ENCODE measurements at regions not wholly inside any gene's neighbourhood (a gene's known extent, or its start where the extent isn't known, plus 50 kb on each side); places are given as distances from the start of the nearest gene placed in this dataset.

DNA sequence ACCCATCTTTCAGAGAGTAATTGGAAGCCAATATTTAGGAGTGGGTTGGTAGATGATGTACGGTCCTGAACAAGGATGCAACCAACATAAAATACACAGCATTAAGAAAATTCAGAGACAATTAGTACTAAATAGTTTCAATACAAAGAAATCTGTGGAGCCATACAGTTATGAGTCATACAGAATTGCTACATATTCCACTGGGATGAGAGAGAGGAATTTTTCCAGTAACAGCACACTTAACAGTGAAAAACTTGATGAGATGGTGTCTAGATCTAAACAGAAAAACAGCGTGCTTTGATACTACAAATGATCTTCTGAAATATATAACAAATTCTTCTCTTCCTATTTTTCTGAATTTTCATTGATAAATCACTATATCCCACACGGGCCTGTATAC is 1999.3 kb upstream of the CDH9 start:
- H3K9me3 ChIP-seq (ENCODE audit: control insufficient read depth in 1 of 2, low read length in 2 of 2), result no peaks in the 10 kb centered on the region
- no peak overlapping the region for H3K4me3 ChIP-seq (ENCODE audit: low read depth in 1 of 2, low read length in 2 of 2)
- no peak overlapping the region for H3K27ac ChIP-seq (ENCODE audit: low read length)
- no peaks in the 10 kb centered on the region for H3K36me3 ChIP-seq (ENCODE audit: control insufficient read depth in 1 of 2, insufficient read depth in 2 of 2, low read length in 2 of 2)
- H3K4me1 ChIP-seq (ENCODE audit: control insufficient read depth in 1 of 2, insufficient read depth in 2 of 2, low read length in 2 of 2), result no peaks in the 10 kb centered on the region
- no peaks in the 10 kb centered on the region for H3K27me3 ChIP-seq (ENCODE audit: low read depth, low read length)

DNA sequence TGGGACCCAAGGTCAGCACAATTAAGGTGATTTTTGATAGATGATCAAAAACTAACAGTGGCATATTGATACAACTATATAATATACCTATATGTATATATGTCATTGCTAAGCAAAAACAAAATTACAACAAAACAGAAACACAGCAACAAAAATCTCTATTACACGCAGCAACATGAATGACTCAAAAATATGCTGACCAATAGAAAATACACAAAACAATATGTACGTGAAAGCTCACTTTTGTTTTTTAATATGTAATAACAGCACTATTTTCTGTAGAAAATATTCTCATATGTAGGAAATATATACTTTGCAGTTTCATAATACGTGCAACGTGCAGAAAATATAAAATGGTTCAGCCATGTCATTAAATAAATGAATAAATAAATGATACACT is 1985.7 kb upstream of the CDH9 start:
- Histone ChIP-seq H3K4me3 (ENCODE audit: low read depth in 1 of 2, low read length in 2 of 2) (no peak overlapping the region), H3K27ac (ENCODE audit: low read length) (no peak overlapping the region), H3K36me3 (ENCODE audit: control insufficient read depth in 1 of 2, insufficient read depth in 2 of 2, low read length in 2 of 2) (no peaks in the 10 kb centered on the region), H3K4me1 (ENCODE audit: control insufficient read depth in 1 of 2, insufficient read depth in 2 of 2, low read length in 2 of 2) (no peaks in the 10 kb centered on the region), H3K27me3 (ENCODE audit: low read depth, low read length) (no peaks in the 10 kb centered on the region), H3K9me3 (ENCODE audit: control insufficient read depth in 1 of 2, low read length in 2 of 2) (no peaks in the 10 kb centered on the region)

- Histone ChIP-seq H3K27ac (ENCODE audit: low read length) (no peak overlapping the region), H3K36me3 (ENCODE audit: control insufficient read depth in 1 of 2, insufficient read depth in 2 of 2, low read length in 2 of 2) (no peaks in the 10 kb centered on the region), H3K9me3 (ENCODE audit: control insufficient read depth in 1 of 2, low read length in 2 of 2) (no peaks in the 10 kb centered on the region)
Measured at GRCh38 chr5:29023541-29023940, 1985.2 kb upstream of the CDH9 start.

DNA sequence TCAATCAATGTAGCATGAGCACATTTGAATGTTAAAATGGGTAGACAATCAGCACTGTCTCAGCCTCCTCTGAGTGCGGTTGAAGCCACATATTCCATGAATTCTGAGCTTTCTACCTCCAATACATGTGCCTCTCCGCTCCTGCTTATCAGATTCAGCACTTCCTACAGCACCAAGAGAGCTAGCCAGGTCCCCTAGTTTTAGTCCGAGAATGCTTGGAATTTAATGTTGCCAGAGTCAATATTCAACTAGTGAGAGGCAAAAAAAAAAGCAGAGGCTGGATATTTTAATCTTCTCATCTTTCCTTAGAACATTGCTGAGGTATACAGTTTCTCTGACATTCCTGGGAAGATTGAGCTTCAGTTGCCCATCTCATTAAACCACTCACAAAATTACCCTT is 1979.1 kb upstream of the CDH9 start:
- Histone ChIP-seq H3K27me3 (ENCODE audit: low read depth, low read length) (no peaks in the 10 kb centered on the region), H3K4me1 (ENCODE audit: control insufficient read depth in 1 of 2, insufficient read depth in 2 of 2, low read length in 2 of 2) (no peaks in the 10 kb centered on the region), H3K27ac (ENCODE audit: low read length) (no peak overlapping the region), H3K4me3 (ENCODE audit: low read depth in 1 of 2, low read length in 2 of 2) (no peak overlapping the region), H3K9me3 (ENCODE audit: control insufficient read depth in 1 of 2, low read length in 2 of 2) (no peaks in the 10 kb centered on the region), H3K36me3 (ENCODE audit: control insufficient read depth in 1 of 2, insufficient read depth in 2 of 2, low read length in 2 of 2) (no peaks in the 10 kb centered on the region)

More at GRCh38 chr5:29023541-29023940, 1985.2 kb upstream of the CDH9 start:
- Histone ChIP-seq H3K4me1 (ENCODE audit: control insufficient read depth in 1 of 2, insufficient read depth in 2 of 2, low read length in 2 of 2) (no peaks in the 10 kb centered on the region), H3K4me3 (ENCODE audit: low read depth in 1 of 2, low read length in 2 of 2) (no peak overlapping the region), H3K27me3 (ENCODE audit: low read depth, low read length) (no peaks in the 10 kb centered on the region)

- H3K27ac ChIP-seq (ENCODE audit: low read length), result no peak overlapping the region
- no peaks in the 10 kb centered on the region for H3K27me3 ChIP-seq (ENCODE audit: low read depth, low read length)
- no peaks in the 10 kb centered on the region for H3K36me3 ChIP-seq (ENCODE audit: control insufficient read depth in 1 of 2, insufficient read depth in 2 of 2, low read length in 2 of 2)
- H3K4me1 ChIP-seq (ENCODE audit: control insufficient read depth in 1 of 2, insufficient read depth in 2 of 2, low read length in 2 of 2), result no peaks in the 10 kb centered on the region
- no peaks in the 10 kb centered on the region for H3K9me3 ChIP-seq (ENCODE audit: control insufficient read depth in 1 of 2, low read length in 2 of 2)
- no peak overlapping the region for H3K4me3 ChIP-seq (ENCODE audit: low read depth in 1 of 2, low read length in 2 of 2)
Measured at GRCh38 chr5:29016067-29016466, 1977.7 kb upstream of the CDH9 start.

- Histone ChIP-seq H3K36me3 (ENCODE audit: control insufficient read depth in 1 of 2, insufficient read depth in 2 of 2, low read length in 2 of 2) (no peaks in the 10 kb centered on the region), H3K27me3 (ENCODE audit: low read depth, low read length) (no peaks in the 10 kb centered on the region), H3K9me3 (ENCODE audit: control insufficient read depth in 1 of 2, low read length in 2 of 2) (no peaks in the 10 kb centered on the region), H3K4me3 (ENCODE audit: low read depth in 1 of 2, low read length in 2 of 2) (no peak overlapping the region), H3K27ac (ENCODE audit: low read length) (no peak overlapping the region), H3K4me1 (ENCODE audit: control insufficient read depth in 1 of 2, insufficient read depth in 2 of 2, low read length in 2 of 2) (no peaks in the 10 kb centered on the region)
Measured at GRCh38 chr5:29015523-29015922, 1977.1 kb upstream of the CDH9 start.

DNA sequence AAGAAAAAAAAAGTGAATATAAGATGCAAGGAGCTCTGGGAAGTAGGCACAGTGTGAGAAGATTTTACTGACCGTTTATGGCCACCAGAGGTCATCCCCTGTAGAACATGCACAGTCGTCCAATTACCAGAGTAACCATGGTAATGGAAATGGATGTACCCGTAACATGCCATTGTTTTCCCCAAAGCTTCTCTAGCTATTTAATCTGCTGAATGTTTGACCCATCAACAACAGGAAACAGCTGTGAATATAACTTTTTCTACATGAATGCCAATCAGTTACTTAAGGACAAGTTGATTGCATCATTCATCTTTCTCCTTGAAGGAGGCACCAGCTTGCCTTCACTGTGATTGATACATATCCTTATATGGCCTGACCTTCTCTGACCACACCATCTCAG is 1967.0 kb upstream of the CDH9 start:
- Histone ChIP-seq H3K9me3 (ENCODE audit: control insufficient read depth in 1 of 2, low read length in 2 of 2) (no peaks in the 10 kb centered on the region), H3K27me3 (ENCODE audit: low read depth, low read length) (no peaks in the 10 kb centered on the region), H3K36me3 (ENCODE audit: control insufficient read depth in 1 of 2, insufficient read depth in 2 of 2, low read length in 2 of 2) (no peaks in the 10 kb centered on the region), H3K27ac (ENCODE audit: low read length) (no peak overlapping the region), H3K4me3 (ENCODE audit: low read depth in 1 of 2, low read length in 2 of 2) (no peak overlapping the region), H3K4me1 (ENCODE audit: control insufficient read depth in 1 of 2, insufficient read depth in 2 of 2, low read length in 2 of 2) (no peaks in the 10 kb centered on the region)

DNA sequence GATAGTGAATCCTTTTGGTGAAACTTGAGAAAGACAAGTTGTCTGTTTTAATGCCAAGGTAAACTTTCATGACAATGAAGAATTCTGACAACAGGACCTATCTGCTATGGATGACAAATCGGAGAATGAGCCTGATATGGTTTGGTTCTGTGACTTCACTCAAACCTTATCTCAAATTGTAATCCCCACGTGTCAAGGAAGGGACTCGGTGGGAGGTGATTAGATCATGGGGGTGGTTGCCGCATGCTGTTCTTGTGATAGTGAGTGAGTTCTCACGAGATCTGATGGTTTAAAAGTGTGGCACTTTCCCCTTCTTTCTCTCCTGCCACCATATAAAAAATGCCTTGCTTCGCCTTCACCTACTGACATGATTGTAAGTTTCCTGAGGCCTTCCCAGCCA is 1964.1 kb upstream of the CDH9 start:
- Histone ChIP-seq H3K4me1 (ENCODE audit: control insufficient read depth in 1 of 2, insufficient read depth in 2 of 2, low read length in 2 of 2) (no peaks in the 10 kb centered on the region), H3K36me3 (ENCODE audit: control insufficient read depth in 1 of 2, insufficient read depth in 2 of 2, low read length in 2 of 2) (no peaks in the 10 kb centered on the region), H3K9me3 (ENCODE audit: control insufficient read depth in 1 of 2, low read length in 2 of 2) (no peaks in the 10 kb centered on the region), H3K27ac (ENCODE audit: low read length) (no peak overlapping the region), H3K27me3 (ENCODE audit: low read depth, low read length) (no peaks in the 10 kb centered on the region), H3K4me3 (ENCODE audit: low read depth in 1 of 2, low read length in 2 of 2) (no peak overlapping the region)

DNA sequence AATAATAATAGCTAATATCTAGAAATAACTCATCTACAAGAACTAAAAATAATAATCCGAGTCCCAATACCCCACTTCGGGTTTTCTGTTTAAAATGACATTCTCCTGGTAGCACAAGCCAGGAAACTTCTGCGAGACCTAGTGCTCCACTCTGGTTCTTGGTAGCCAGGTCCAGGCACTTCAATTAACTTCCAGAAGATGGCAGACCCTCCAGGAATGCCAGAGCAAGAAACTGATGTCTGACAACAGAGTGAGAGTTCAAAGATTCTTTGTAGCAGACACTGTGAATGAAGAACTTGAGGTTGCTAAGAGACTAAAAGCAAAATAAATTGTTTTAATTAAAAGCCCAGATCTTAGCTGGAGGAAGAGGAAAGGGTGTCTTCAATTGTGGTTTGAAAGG is 1963.3 kb upstream of the CDH9 start:
- no peaks in the 10 kb centered on the region for H3K36me3 ChIP-seq (ENCODE audit: control insufficient read depth in 1 of 2, insufficient read depth in 2 of 2, low read length in 2 of 2)
- no peak overlapping the region for H3K27ac ChIP-seq (ENCODE audit: low read length)
- H3K9me3 ChIP-seq (ENCODE audit: control insufficient read depth in 1 of 2, low read length in 2 of 2), result no peaks in the 10 kb centered on the region
- no peaks in the 10 kb centered on the region for H3K27me3 ChIP-seq (ENCODE audit: low read depth, low read length)
- H3K4me3 ChIP-seq (ENCODE audit: low read depth in 1 of 2, low read length in 2 of 2), result no peak overlapping the region
- H3K4me1 ChIP-seq (ENCODE audit: control insufficient read depth in 1 of 2, insufficient read depth in 2 of 2, low read length in 2 of 2), result no peaks in the 10 kb centered on the region

DNA sequence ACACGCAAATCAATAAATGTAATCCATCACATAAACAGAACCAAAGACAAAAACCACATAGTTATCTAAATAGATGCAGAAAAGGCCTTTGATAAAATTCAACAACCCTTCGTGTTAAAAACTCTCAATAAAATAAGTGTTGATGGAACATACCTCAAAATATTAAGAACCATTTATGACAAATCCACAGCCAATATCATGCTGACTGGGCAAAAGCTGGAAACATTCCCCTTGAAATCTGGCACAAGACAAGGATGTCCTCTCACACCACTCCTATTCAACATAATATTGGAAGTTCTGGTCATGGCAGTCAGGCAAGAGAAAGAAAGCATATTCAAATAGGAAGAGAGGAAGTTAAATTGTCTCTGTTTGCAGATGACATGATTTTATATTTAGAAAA is 1946.3 kb upstream of the CDH9 start:
- Histone ChIP-seq H3K36me3 (ENCODE audit: control insufficient read depth in 1 of 2, insufficient read depth in 2 of 2, low read length in 2 of 2) (no peaks in the 10 kb centered on the region), H3K27ac (ENCODE audit: low read length) (no peak overlapping the region), H3K4me1 (ENCODE audit: control insufficient read depth in 1 of 2, insufficient read depth in 2 of 2, low read length in 2 of 2) (no peaks in the 10 kb centered on the region), H3K4me3 (ENCODE audit: low read depth in 1 of 2, low read length in 2 of 2) (no peak overlapping the region), H3K27me3 (ENCODE audit: low read depth, low read length) (no peaks in the 10 kb centered on the region), H3K9me3 (ENCODE audit: control insufficient read depth in 1 of 2, low read length in 2 of 2) (peaks cover 0 to 13% of the 10 kb centered on the region in 2 donors)

- no peaks in the 10 kb centered on the region for H3K27me3 ChIP-seq (ENCODE audit: low read depth, low read length)
- H3K9me3 ChIP-seq (ENCODE audit: control insufficient read depth in 1 of 2, low read length in 2 of 2), result peaks cover 0 to 13% of the 10 kb centered on the region in 2 donors
- no peak overlapping the region for H3K27ac ChIP-seq (ENCODE audit: low read length)
- H3K36me3 ChIP-seq (ENCODE audit: control insufficient read depth in 1 of 2, insufficient read depth in 2 of 2, low read length in 2 of 2), result no peaks in the 10 kb centered on the region
- H3K4me1 ChIP-seq (ENCODE audit: control insufficient read depth in 1 of 2, insufficient read depth in 2 of 2, low read length in 2 of 2), result no peaks in the 10 kb centered on the region
- H3K4me3 ChIP-seq (ENCODE audit: low read depth in 1 of 2, low read length in 2 of 2), result no peak overlapping the region
Measured at GRCh38 chr5:28975508-28975907, 1937.1 kb upstream of the CDH9 start.

GRCh38 chr5:28967848-28968247 is 1929.5 kb upstream of the CDH9 start:
- peaks cover 0 to 4% of the 10 kb centered on the region in 2 donors for H3K9me3 ChIP-seq (ENCODE audit: control insufficient read depth in 1 of 2, low read length in 2 of 2)
- H3K27ac ChIP-seq (ENCODE audit: low read length), result no peak overlapping the region
- no peaks in the 10 kb centered on the region for H3K4me1 ChIP-seq (ENCODE audit: control insufficient read depth in 1 of 2, insufficient read depth in 2 of 2, low read length in 2 of 2)
- H3K36me3 ChIP-seq (ENCODE audit: control insufficient read depth in 1 of 2, insufficient read depth in 2 of 2, low read length in 2 of 2), result no peaks in the 10 kb centered on the region
- no peak overlapping the region for H3K4me3 ChIP-seq (ENCODE audit: low read depth in 1 of 2, low read length in 2 of 2)
- H3K27me3 ChIP-seq (ENCODE audit: low read depth, low read length), result no peaks in the 10 kb centered on the region

All from muscle layer of duodenum (tissue), 2 donors.